ENCODE measurements at regions not wholly inside any gene's neighbourhood (a gene's known extent, or its start where the extent isn't known, plus 50 kb on each side); places are given as distances from the start of the nearest gene placed in this dataset.

DNA sequence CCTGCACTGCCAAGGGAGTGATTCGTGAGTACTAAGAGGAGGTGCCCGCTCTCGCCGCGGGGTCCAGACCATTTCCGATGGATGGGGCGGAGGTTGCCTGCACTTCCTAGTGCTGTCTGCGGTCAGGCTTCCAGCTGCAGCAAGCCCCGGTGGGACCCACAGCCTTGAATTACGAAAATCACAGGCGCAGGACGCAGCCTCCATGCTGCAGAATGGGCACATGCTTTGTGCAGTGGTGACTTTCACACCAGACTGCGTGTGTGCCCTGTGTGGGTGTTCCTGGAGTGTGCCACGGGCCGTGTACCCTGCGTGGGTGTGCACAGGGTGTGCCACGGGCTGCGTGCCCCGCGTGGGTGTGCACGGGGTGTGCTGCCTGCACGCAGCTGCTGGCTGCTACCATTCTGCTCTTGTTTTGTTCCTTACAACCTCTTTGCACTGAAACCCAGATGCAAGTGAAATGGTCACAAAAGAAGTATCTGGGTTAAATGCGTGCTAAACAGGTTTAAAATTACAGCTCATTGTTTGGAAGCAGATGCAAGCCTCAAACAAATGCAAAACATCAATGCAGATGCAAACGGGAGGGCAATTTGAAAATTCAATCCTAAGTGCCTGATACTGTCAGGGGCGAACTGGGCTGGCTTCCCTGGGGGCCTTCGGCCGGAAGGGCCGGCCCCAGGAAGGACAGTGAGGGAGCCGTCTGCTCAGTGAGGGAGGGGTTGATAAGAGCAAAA is 221.2 kb upstream of the SOX1 start:
- WGBS (ENCODE audit: insufficient coverage) = 19% methylated on average over 24 of the region's 29 CpGs
- H3K27ac Mint-ChIP-seq = no peak overlapping the region
- peaks cover 0 to 7% (median 0%) of the 10 kb centered on the region in 4 experiments for H3K27me3 ChIP-seq (replicated peaks in 1 of 4; ENCODE audit: control extremely low read depth in 1 of 4, control insufficient read depth in 3 of 4, insufficient read depth in 4 of 4, low read length in 3 of 4)
- H3K36me3 ChIP-seq (replicated peaks in 1 of 2; ENCODE audit: control extremely low read depth in 1 of 2, control insufficient read depth in 1 of 2, extremely low read depth in 1 of 2, insufficient read depth in 2 of 2, low read length in 1 of 2) = no peaks in the 10 kb centered on the region
- ATAC-seq (ENCODE audit: low read depth) (no peak), DNase-seq (no peak)
- H3K4me3 ChIP-seq (ENCODE audit: control extremely low read depth in 1 of 5, extremely low read depth in 1 of 5, insufficient read depth in 1 of 5, low read depth in 2 of 5, low read length in 4 of 5) = no peak overlapping the region
- no peaks in the 10 kb centered on the region for H3K4me1 Mint-ChIP-seq
- H2AFZ ChIP-seq (ENCODE audit: insufficient read depth, low read depth, low read length, poor library complexity, severe bottlenecking) = no peak overlapping the region
- POLR2A ChIA-PET = no interaction called here
- TF ChIP-seq, protein P1, sequence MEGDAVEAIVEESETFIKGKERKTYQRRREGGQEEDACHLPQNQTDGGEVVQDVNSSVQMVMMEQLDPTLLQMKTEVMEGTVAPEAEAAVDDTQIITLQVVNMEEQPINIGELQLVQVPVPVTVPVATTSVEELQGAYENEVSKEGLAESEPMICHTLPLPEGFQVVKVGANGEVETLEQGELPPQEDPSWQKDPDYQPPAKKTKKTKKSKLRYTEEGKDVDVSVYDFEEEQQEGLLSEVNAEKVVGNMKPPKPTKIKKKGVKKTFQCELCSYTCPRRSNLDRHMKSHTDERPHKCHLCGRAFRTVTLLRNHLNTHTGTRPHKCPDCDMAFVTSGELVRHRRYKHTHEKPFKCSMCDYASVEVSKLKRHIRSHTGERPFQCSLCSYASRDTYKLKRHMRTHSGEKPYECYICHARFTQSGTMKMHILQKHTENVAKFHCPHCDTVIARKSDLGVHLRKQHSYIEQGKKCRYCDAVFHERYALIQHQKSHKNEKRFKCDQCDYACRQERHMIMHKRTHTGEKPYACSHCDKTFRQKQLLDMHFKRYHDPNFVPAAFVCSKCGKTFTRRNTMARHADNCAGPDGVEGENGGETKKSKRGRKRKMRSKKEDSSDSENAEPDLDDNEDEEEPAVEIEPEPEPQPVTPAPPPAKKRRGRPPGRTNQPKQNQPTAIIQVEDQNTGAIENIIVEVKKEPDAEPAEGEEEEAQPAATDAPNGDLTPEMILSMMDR (IDR thresholded peaks at IDR 0.05) = no peak
- TF ChIP-seq EZH2 (IDR thresholded peaks at IDR 0.05; ENCODE audit: borderline replicate concordance, insufficient read depth, low read depth, low read length, poor library complexity, severe bottlenecking) = no peak
- peaks cover 15% of the 10 kb centered on the region for H3K27me3 Mint-ChIP-seq
- intact Hi-C loops (cut with micrococcal nuclease) = no loop called here
- H3K4me1 ChIP-seq (ENCODE audit: control insufficient read depth in 2 of 2, insufficient read depth in 2 of 2, low read length in 2 of 2) = no peaks in the 10 kb centered on the region
- no peak overlapping the region for H3K27ac ChIP-seq (ENCODE audit: low read length in 2 of 2)
- CTCF ChIA-PET = no interaction called here
- no peak overlapping the region for H3K9ac ChIP-seq (ENCODE audit: low read length)
- no peaks in the 10 kb centered on the region for H3K79me2 ChIP-seq (ENCODE audit: control insufficient read depth, insufficient read depth, low read length)
- H4K20me1 ChIP-seq (ENCODE audit: control insufficient read depth, insufficient read depth, low read length, poor library complexity, severe bottlenecking) = no peaks in the 10 kb centered on the region
- H3K4me2 ChIP-seq (replicated peaks; ENCODE audit: low read depth, low read length, poor library complexity, severe bottlenecking) = no peak overlapping the region
- H3K9me3 ChIP-seq (ENCODE audit: control extremely low read depth in 1 of 3, control insufficient read depth in 2 of 3, insufficient read depth in 1 of 3, low read length in 2 of 3) = peaks cover 0 to 14% (median 4%) of the 10 kb centered on the region in 3 donors
- H3K9me3 Mint-ChIP-seq (ENCODE audit: insufficient read depth) = peaks cover 4% of the 10 kb centered on the region
- H3K4me3 Mint-ChIP-seq = no peak overlapping the region

DNA sequence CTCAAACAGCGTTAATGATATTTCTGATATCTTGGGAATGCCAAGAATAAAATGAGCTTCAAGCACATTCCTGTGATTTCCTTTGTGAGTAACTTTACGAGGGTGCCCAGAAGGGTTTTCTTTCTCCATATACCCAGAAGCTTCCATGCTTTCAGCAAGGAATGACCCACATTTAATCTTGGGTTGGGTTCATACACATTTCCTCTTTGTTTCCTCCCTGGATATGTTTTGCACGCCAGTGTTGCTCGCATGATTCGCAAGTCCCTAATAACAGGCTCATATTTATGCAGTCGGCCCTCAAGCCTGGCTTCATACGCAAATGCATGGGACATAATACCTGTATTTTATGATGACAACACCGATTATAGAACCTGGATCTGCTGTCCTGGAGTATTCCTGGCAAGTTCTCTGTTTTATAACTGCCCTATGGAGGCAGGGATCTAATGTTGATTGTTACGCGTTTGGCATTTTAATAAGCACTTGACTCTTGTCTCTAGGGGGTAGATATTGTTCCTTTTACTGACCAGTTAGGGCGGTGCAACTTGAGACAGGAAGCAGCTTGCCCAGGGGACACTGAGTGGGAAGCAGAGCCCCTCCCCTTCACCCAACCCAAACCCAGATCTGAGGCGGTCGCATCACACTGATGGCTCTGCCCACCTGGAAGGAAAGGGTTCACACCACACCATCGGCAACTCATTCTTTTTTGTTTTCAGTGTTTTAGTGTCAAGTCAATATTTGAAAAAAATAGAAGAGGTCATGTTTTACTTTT is 220.4 kb upstream of the SOX1 start:
- Histone ChIP-seq H3K27me3 (replicated peaks in 1 of 4; ENCODE audit: control extremely low read depth in 1 of 4, control insufficient read depth in 3 of 4, insufficient read depth in 4 of 4, low read length in 3 of 4) (peaks cover 0 to 7% (median 0%) of the 10 kb centered on the region in 4 experiments), H3K27ac (ENCODE audit: low read length in 2 of 2) (no peak overlapping the region), H3K4me1 (ENCODE audit: control insufficient read depth in 2 of 2, insufficient read depth in 2 of 2, low read length in 2 of 2) (no peaks in the 10 kb centered on the region), H3K4me3 (ENCODE audit: control extremely low read depth in 1 of 5, extremely low read depth in 1 of 5, insufficient read depth in 1 of 5, low read depth in 2 of 5, low read length in 4 of 5) (no peak overlapping the region), H3K79me2 (ENCODE audit: control insufficient read depth, insufficient read depth, low read length) (no peaks in the 10 kb centered on the region), H3K9me3 (ENCODE audit: control extremely low read depth in 1 of 3, control insufficient read depth in 2 of 3, insufficient read depth in 1 of 3, low read length in 2 of 3) (peaks cover 0 to 14% (median 4%) of the 10 kb centered on the region in 3 donors), H4K20me1 (ENCODE audit: control insufficient read depth, insufficient read depth, low read length, poor library complexity, severe bottlenecking) (no peaks in the 10 kb centered on the region), H2AFZ (ENCODE audit: insufficient read depth, low read depth, low read length, poor library complexity, severe bottlenecking) (no peak overlapping the region), H3K4me2 (replicated peaks; ENCODE audit: low read depth, low read length, poor library complexity, severe bottlenecking) (no peak overlapping the region), H3K36me3 (replicated peaks in 1 of 2; ENCODE audit: control extremely low read depth in 1 of 2, control insufficient read depth in 1 of 2, extremely low read depth in 1 of 2, insufficient read depth in 2 of 2, low read length in 1 of 2) (no peaks in the 10 kb centered on the region), H3K9ac (ENCODE audit: low read length) (no peak overlapping the region)
- H3K4me1 Mint-ChIP-seq = no peaks in the 10 kb centered on the region
- no peak overlapping the region for H3K27ac Mint-ChIP-seq
- POLR2A ChIA-PET = no interaction called here
- DNase-seq (no peak), ATAC-seq (ENCODE audit: low read depth) (no peak)
- 41% methylated on average over 8 of the region's 14 CpGs for WGBS (ENCODE audit: insufficient coverage)
- CTCF ChIA-PET = no interaction called here
- no peak overlapping the region for H3K4me3 Mint-ChIP-seq
- intact Hi-C loops (cut with micrococcal nuclease) = no loop called here
- TF ChIP-seq, protein P1 (IDR thresholded peaks at IDR 0.05) = no peak
- TF ChIP-seq EZH2 (IDR thresholded peaks at IDR 0.05; ENCODE audit: borderline replicate concordance, insufficient read depth, low read depth, low read length, poor library complexity, severe bottlenecking) = no peak
- H3K9me3 Mint-ChIP-seq (ENCODE audit: insufficient read depth) = peaks cover 4% of the 10 kb centered on the region
- H3K27me3 Mint-ChIP-seq = peaks cover 15% of the 10 kb centered on the region

Measured in B cell (primary cell).